ENCODE measurements at regions not wholly inside any gene's neighbourhood (a gene's known extent, or its start where the extent isn't known, plus 50 kb on each side); places are given as distances from the start of the nearest gene placed in this dataset.

GRCh38 chr18:22114526-22115321, 54.7 kb upstream of the GATA6 start:
- no peak for DNase-seq (ENCODE audit: low spot score)

- DNase-seq (ENCODE audit: low spot score): no peak
Observed at GRCh38 chr18:22115573-22115972, 53.8 kb upstream of the GATA6 start.
